H9 (cell line): ENCODE measurements at regions not wholly inside any gene's neighbourhood (a gene's known extent, or its start where the extent isn't known, plus 50 kb on each side); places are given as distances from the start of the nearest gene placed in this dataset.

Experiments
- DNase-seq: peaks from one replicate; pipeline ENCODE4 v3.0.0-alpha.2; 2017
- H2AFZ ChIP-seq: one replicate; pipeline ENCODE4 v1.6.1; 2013; ENCODE audit warnings: mild to moderate bottlenecking, low read length, control low read depth, moderate library complexity
- H2AK5ac ChIP-seq: 2 replicates; pipeline ENCODE4 v1.6.1; 2013; ENCODE audit warnings: low read length, control low read depth, mixed read lengths; ENCODE audit not compliant: insufficient read length
- H2BK120ac ChIP-seq: one replicate; pipeline ENCODE4 v1.6.1; 2013; ENCODE audit warnings: low read depth, mild to moderate bottlenecking, low read length, control low read depth, inconsistent platforms; ENCODE audit not compliant: poor library complexity, severe bottlenecking
- H2BK12ac ChIP-seq: 2 replicates; pipeline ENCODE4 v1.6.1; 2013; ENCODE audit warnings: low read length, control low read depth, mixed read lengths, low read depth; ENCODE audit not compliant: insufficient read length
- H2BK15ac ChIP-seq: 2 replicates; pipeline ENCODE4 v1.6.1; 2013; ENCODE audit warnings: low read depth, low read length, control low read depth
- H2BK20ac ChIP-seq: one replicate; pipeline ENCODE4 v1.6.1; 2013; ENCODE audit warnings: low read depth, mild to moderate bottlenecking, low read length, control low read depth, inconsistent platforms; ENCODE audit not compliant: poor library complexity, severe bottlenecking
- H2BK5ac ChIP-seq: 2 replicates; pipeline ENCODE4 v1.6.1; 2013; ENCODE audit warnings: low read length, control low read depth, mixed read lengths; ENCODE audit not compliant: insufficient read length
- H3K14ac ChIP-seq: 2 replicates; pipeline ENCODE4 v1.6.1; 2013; ENCODE audit warnings: low read length, control low read depth; ENCODE audit not compliant: insufficient read depth
- H3K18ac ChIP-seq: 2 replicates; pipeline ENCODE4 v1.6.1; 2013; ENCODE audit warnings: low read depth, mild to moderate bottlenecking, mixed read lengths, low read length, control low read depth; ENCODE audit not compliant: insufficient read length
- H3K23ac ChIP-seq: 2 replicates; pipeline ENCODE4 v1.6.1; 2013; ENCODE audit warnings: low read length, control low read depth, mixed read lengths, low read depth; ENCODE audit not compliant: insufficient read length
- H3K23me2 ChIP-seq: 2 replicates; pipeline ENCODE4 v1.6.1; 2013; ENCODE audit warnings: low read depth, mild to moderate bottlenecking, mixed read lengths, low read length, control low read depth; ENCODE audit not compliant: insufficient read length, poor library complexity, severe bottlenecking
- H3K27ac ChIP-seq: 2 replicates; pipeline ENCODE4 v1.5.1; 2013; ENCODE audit warnings: low read length, control low read depth, mixed read lengths, low read depth; ENCODE audit not compliant: insufficient read length
- H3K27me3 ChIP-seq: 2 replicates; pipeline ENCODE4 v1.6.1; 2013; ENCODE audit warnings: low read length, control low read depth, inconsistent platforms; ENCODE audit not compliant: insufficient read depth
- H3K4ac ChIP-seq: 2 replicates; pipeline ENCODE4 v1.6.1; 2013; ENCODE audit warnings: low read depth, mild to moderate bottlenecking, control low read depth, inconsistent platforms, low read length, moderate library complexity
- H3K4me1 ChIP-seq: 2 replicates; pipeline ENCODE4 v1.6.1; 2013; ENCODE audit warnings: low read length, control low read depth, inconsistent platforms; ENCODE audit not compliant: insufficient read depth
- H3K4me2 ChIP-seq: 2 replicates; pipeline ENCODE4 v1.6.1; 2013; ENCODE audit warnings: low read length, control low read depth, mixed read lengths; ENCODE audit not compliant: insufficient read length, insufficient read depth
- H3K56ac ChIP-seq: 2 replicates; pipeline ENCODE4 v1.6.1; 2013; ENCODE audit warnings: low read depth, mild to moderate bottlenecking, mixed read lengths, low read length, control low read depth; ENCODE audit not compliant: insufficient read length
- H3K79me1 ChIP-seq: 2 replicates; pipeline ENCODE4 v1.6.1; 2013; ENCODE audit warnings: low read depth, mild to moderate bottlenecking, moderate library complexity, low read length, control low read depth, inconsistent platforms; ENCODE audit not compliant: insufficient read depth, poor library complexity, severe bottlenecking
- H3K79me2 ChIP-seq: 2 replicates; pipeline ENCODE4 v1.6.1; 2013; ENCODE audit warnings: low read length, control low read depth, inconsistent platforms; ENCODE audit not compliant: insufficient read depth
- H3K9ac ChIP-seq: 2 replicates; pipeline ENCODE4 v1.6.1; 2013; ENCODE audit warnings: low read length, control low read depth, mixed read lengths; ENCODE audit not compliant: insufficient read length; ENCODE audit errors: extremely low read depth
- H3K9me3 ChIP-seq: one replicate; pipeline ENCODE4 v1.6.1; 2013; ENCODE audit warnings: low read depth, low read length, inconsistent platforms; ENCODE audit not compliant: control insufficient read depth
- H3T11ph ChIP-seq: one replicate; pipeline ENCODE4 v1.6.1; 2013; ENCODE audit warnings: mild to moderate bottlenecking, low read length, control low read depth, inconsistent platforms
- H4K20me1 ChIP-seq: one replicate; pipeline ENCODE4 v1.6.1; 2013; ENCODE audit not compliant: control insufficient read depth, insufficient read length, insufficient read depth
- H4K5ac ChIP-seq: 2 replicates; pipeline ENCODE4 v1.6.1; 2013; ENCODE audit warnings: low read depth, mild to moderate bottlenecking, mixed read lengths, low read length, control low read depth; ENCODE audit not compliant: insufficient read length
- H4K8ac ChIP-seq: replicated peaks from 2 replicates; pipeline ENCODE4 v1.6.1; 2013; ENCODE audit warnings: low read length, control low read depth, mixed read lengths, low read depth; ENCODE audit not compliant: insufficient read length
- H4K91ac ChIP-seq: 2 replicates; pipeline ENCODE4 v1.6.1; 2013; ENCODE audit warnings: low read depth, mild to moderate bottlenecking, moderate library complexity, mixed read lengths, low read length, control low read depth; ENCODE audit not compliant: insufficient read length
- H3K27ac Mint-ChIP-seq, 3 experiments: 2 replicates in 2 of 3; 3 replicates in 1 of 3; pipeline ENCODE4 v1.8.0; 2020 to 2021; ENCODE audit warnings: mixed read lengths in 3 of 3, mild to moderate bottlenecking in 1 of 3, moderate library complexity in 1 of 3
- H3K27me3 Mint-ChIP-seq: 2 replicates; pipeline ENCODE4 v1.8.0; 2021; ENCODE audit warnings: low read depth, mild to moderate bottlenecking, moderate library complexity, mixed read lengths
- H3K36me3 Mint-ChIP-seq, 3 experiments: 2 replicates in 2 of 3; 3 replicates in 1 of 3; pipeline ENCODE4 v1.8.0; 2020 to 2021; ENCODE audit warnings: low read depth in 3 of 3, mixed read lengths in 3 of 3; ENCODE audit not compliant: insufficient read depth in 1 of 3
- H3K4me1 Mint-ChIP-seq, 2 experiments: 2 replicates each; pipeline ENCODE4 v1.8.0; 2020; ENCODE audit warnings: mixed read lengths in 2 of 2
- H3K4me3 Mint-ChIP-seq, 2 experiments: 2 replicates in 1 of 2; 3 replicates in 1 of 2; pipeline ENCODE4 v1.8.0; 2020 to 2021; ENCODE audit warnings: mild to moderate bottlenecking in 2 of 2, mixed read lengths in 2 of 2, moderate library complexity in 1 of 2
- H3K9me3 Mint-ChIP-seq, 2 experiments: 2 replicates in 1 of 2; 3 replicates in 1 of 2; pipeline ENCODE4 v1.8.0; 2020; ENCODE audit warnings: mild to moderate bottlenecking in 2 of 2, mixed read lengths in 2 of 2, moderate library complexity in 1 of 2
- CTCF ChIP-seq: fragments of 200-600 bp; sonication (generic); conservative IDR thresholded peaks from 3 replicates; pipeline ENCODE4 v1.8.0; 2021; ENCODE audit warnings: antibody characterized with exemption, mild to moderate bottlenecking
- WGBS: extraction: QIAGEN DNeasy Blood & Tissue Kit; methylation state at CpG from one replicate; pipeline ENCODE4 v1.1.7; 2013; ENCODE audit warnings: missing lambda C conversion rate, low lambda C conversion rate, mixed read lengths; ENCODE audit not compliant: insufficient read length; ENCODE audit errors: extremely low coverage; 5-methylcytosine and 5-hydroxymethylcytosine counted together

GRCh38 chr13:56134524-56134923 is 1006.2 kb upstream of the PRR20A start:
- H2BK12ac ChIP-seq = no peak overlapping the region
- no peak overlapping the region for H3K4ac ChIP-seq
- H2BK120ac ChIP-seq = no peak overlapping the region
- TF ChIP-seq CTCF = no peak
- H2AFZ ChIP-seq = no peak overlapping the region
- no CpG with 5 or more reads among the region's 3 CpGs for WGBS
- Mint-ChIP-seq H3K9me3 (peaks cover 0 to 6% of the 10 kb centered on the region in 2 experiments; a peak in 4 of 5 replicates), H3K27me3 (no peaks in the 10 kb centered on the region), H3K36me3 (peaks cover 6 to 12% (median 7%) of the 10 kb centered on the region in 3 experiments; a peak in 6 of 7 replicates), H3K27ac (no peak overlapping the region), H3K4me3 (no peak overlapping the region), H3K4me1 (peaks cover 0 to 3% of the 10 kb centered on the region in 2 experiments; a peak in 1 of 4 replicates)
- no peak overlapping the region for H3K9ac ChIP-seq
- no peak overlapping the region for H2BK5ac ChIP-seq
- H3K27ac ChIP-seq = no peak overlapping the region
- no peaks in the 10 kb centered on the region for H3K79me1 ChIP-seq
- DNase-seq = no peak
- H3K4me2 ChIP-seq = no peak overlapping the region
- H2BK20ac ChIP-seq = no peak overlapping the region
- H4K91ac ChIP-seq = no peak overlapping the region
- H2BK15ac ChIP-seq = no peak overlapping the region
- no peaks in the 10 kb centered on the region for H3K79me2 ChIP-seq
- H4K8ac ChIP-seq = no peak overlapping the region
- no peak overlapping the region for H3K23ac ChIP-seq
- H3K9me3 ChIP-seq = no peaks in the 10 kb centered on the region
- no peaks in the 10 kb centered on the region for H4K20me1 ChIP-seq
- H3T11ph ChIP-seq = no peak overlapping the region
- no peak overlapping the region for H3K18ac ChIP-seq
- no peak overlapping the region for H3K56ac ChIP-seq
- no peaks in the 10 kb centered on the region for H3K4me1 ChIP-seq
- H3K14ac ChIP-seq = no peak overlapping the region
- no peaks in the 10 kb centered on the region for H3K27me3 ChIP-seq
- H3K23me2 ChIP-seq = no peaks in the 10 kb centered on the region
- H2AK5ac ChIP-seq = no peak overlapping the region
- no peak overlapping the region for H4K5ac ChIP-seq
